ENCODE measurements at regions not wholly inside any gene's neighbourhood (a gene's known extent, or its start where the extent isn't known, plus 50 kb on each side); places are given as distances from the start of the nearest gene placed in this dataset.

GRCh38 chr2:6202756-6203155 is 510.6 kb downstream of the SOX11 start:
- Histone ChIP-seq H4K20me1 (ENCODE audit: control insufficient read depth, insufficient read depth, low read length, poor library complexity, severe bottlenecking) (no peaks in the 10 kb centered on the region), H3K27ac (ENCODE audit: low read length in 2 of 2) (no peak overlapping the region), H3K9ac (ENCODE audit: low read length) (no peak overlapping the region), H3K4me3 (ENCODE audit: control extremely low read depth in 1 of 5, extremely low read depth in 1 of 5, insufficient read depth in 1 of 5, low read depth in 2 of 5, low read length in 4 of 5) (no peak overlapping the region), H2AFZ (ENCODE audit: insufficient read depth, low read depth, low read length, poor library complexity, severe bottlenecking) (no peak overlapping the region), H3K9me3 (ENCODE audit: control extremely low read depth in 1 of 3, control insufficient read depth in 2 of 3, insufficient read depth in 1 of 3, low read length in 2 of 3) (peaks cover 2 to 4% (median 2%) of the 10 kb centered on the region in 3 donors), H3K79me2 (ENCODE audit: control insufficient read depth, insufficient read depth, low read length) (no peaks in the 10 kb centered on the region), H3K4me2 (replicated peaks; ENCODE audit: low read depth, low read length, poor library complexity, severe bottlenecking) (no peak overlapping the region), H3K4me1 (ENCODE audit: control insufficient read depth in 2 of 2, insufficient read depth in 2 of 2, low read length in 2 of 2) (no peaks in the 10 kb centered on the region), H3K36me3 (replicated peaks in 1 of 2; ENCODE audit: control extremely low read depth in 1 of 2, control insufficient read depth in 1 of 2, extremely low read depth in 1 of 2, insufficient read depth in 2 of 2, low read length in 1 of 2) (no peaks in the 10 kb centered on the region), H3K27me3 (replicated peaks in 1 of 4; ENCODE audit: control extremely low read depth in 1 of 4, control insufficient read depth in 3 of 4, insufficient read depth in 4 of 4, low read length in 3 of 4) (no peaks in the 10 kb centered on the region)
- ChIA-PET POLR2A (no interaction called here), CTCF (no interaction called here)
- no peak for TF ChIP-seq EZH2 (IDR thresholded peaks at IDR 0.05; ENCODE audit: borderline replicate concordance, insufficient read depth, low read depth, low read length, poor library complexity, severe bottlenecking)
- no peak for TF ChIP-seq CTCF (IDR thresholded peaks at IDR 0.05)
- intact Hi-C loops (cut with micrococcal nuclease), result no loop called here
- Mint-ChIP-seq H3K9me3 (ENCODE audit: insufficient read depth) (peaks cover 7% of the 10 kb centered on the region), H3K4me3 (no peak overlapping the region), H3K27me3 (no peaks in the 10 kb centered on the region), H3K27ac (no peak overlapping the region), H3K4me1 (no peaks in the 10 kb centered on the region)
- DNase-seq, result no peak
- ATAC-seq (ENCODE audit: low read depth), result no peak
- no CpG with 5 or more reads among the region's 5 CpGs for WGBS (ENCODE audit: insufficient coverage)

- Mint-ChIP-seq H3K4me3 (no peak overlapping the region), H3K4me1 (no peaks in the 10 kb centered on the region), H3K27me3 (no peaks in the 10 kb centered on the region), H3K9me3 (ENCODE audit: insufficient read depth) (peaks cover 5% of the 10 kb centered on the region), H3K27ac (no peak overlapping the region)
- Histone ChIP-seq H3K27ac (ENCODE audit: low read length in 2 of 2) (no peak overlapping the region), H2AFZ (ENCODE audit: insufficient read depth, low read depth, low read length, poor library complexity, severe bottlenecking) (no peak overlapping the region), H4K20me1 (ENCODE audit: control insufficient read depth, insufficient read depth, low read length, poor library complexity, severe bottlenecking) (no peaks in the 10 kb centered on the region), H3K4me3 (ENCODE audit: control extremely low read depth in 1 of 5, extremely low read depth in 1 of 5, insufficient read depth in 1 of 5, low read depth in 2 of 5, low read length in 4 of 5) (no peak overlapping the region), H3K9me3 (ENCODE audit: control extremely low read depth in 1 of 3, control insufficient read depth in 2 of 3, insufficient read depth in 1 of 3, low read length in 2 of 3) (peaks cover 2 to 4% (median 2%) of the 10 kb centered on the region in 3 donors), H3K9ac (ENCODE audit: low read length) (no peak overlapping the region), H3K36me3 (replicated peaks in 1 of 2; ENCODE audit: control extremely low read depth in 1 of 2, control insufficient read depth in 1 of 2, extremely low read depth in 1 of 2, insufficient read depth in 2 of 2, low read length in 1 of 2) (no peaks in the 10 kb centered on the region), H3K4me1 (ENCODE audit: control insufficient read depth in 2 of 2, insufficient read depth in 2 of 2, low read length in 2 of 2) (no peaks in the 10 kb centered on the region), H3K79me2 (ENCODE audit: control insufficient read depth, insufficient read depth, low read length) (no peaks in the 10 kb centered on the region), H3K4me2 (replicated peaks; ENCODE audit: low read depth, low read length, poor library complexity, severe bottlenecking) (no peak overlapping the region), H3K27me3 (replicated peaks in 1 of 4; ENCODE audit: control extremely low read depth in 1 of 4, control insufficient read depth in 3 of 4, insufficient read depth in 4 of 4, low read length in 3 of 4) (no peaks in the 10 kb centered on the region)
- ATAC-seq (ENCODE audit: low read depth) (no peak), DNase-seq (no peak)
- ChIA-PET POLR2A (no interaction called here), CTCF (no interaction called here)
- TF ChIP-seq EZH2 (IDR thresholded peaks at IDR 0.05; ENCODE audit: borderline replicate concordance, insufficient read depth, low read depth, low read length, poor library complexity, severe bottlenecking) (no peak), CTCF (IDR thresholded peaks at IDR 0.05) (no peak)
- 93% methylated on average over 5 of the region's 5 CpGs for WGBS (ENCODE audit: insufficient coverage)
- intact Hi-C loops (cut with micrococcal nuclease), result no loop called here
Observed at GRCh38 chr2:6203291-6203959, 511.2 kb downstream of the SOX11 start.

Data from B cell (primary cell).